Omental fat pad (tissue), 3 donors: ENCODE measurements at regions not wholly inside any gene's neighbourhood (a gene's known extent, or its start where the extent isn't known, plus 50 kb on each side); places are given as distances from the start of the nearest gene placed in this dataset.

Experiments used
- ATAC-seq: fragments of 150-250 bp; one replicate; pipeline ENCODE4 v1.9.1; 2016; ENCODE audit warnings: mild to moderate bottlenecking, moderate library complexity; ENCODE audit not compliant: low FRiP score
- DNase-seq: peaks from one replicate; pipeline ENCODE4 v3.0.0-alpha.2; 2019; ENCODE audit warnings: low spot score
- CTCF ChIP-seq, 3 donors: fragments of 450-650 bp; IDR thresholded peaks; one replicate each; pipeline ENCODE4 v1.5.1; 2016 to 2017; ENCODE audit warnings: antibody characterized with exemption in 3 of 3, mild to moderate bottlenecking in 3 of 3, moderate library complexity in 2 of 3

GRCh38 chr6:19587238-19587942 lies 249.8 kb upstream of the ID4 start:
- DNase-seq, result no peak
- ATAC-seq, result no peak
- TF ChIP-seq CTCF (IDR thresholded peaks at IDR 0.05), result no peak

GRCh38 chr6:19590501-19591131 lies 246.6 kb upstream of the ID4 start:
- TF ChIP-seq CTCF (IDR thresholded peaks at IDR 0.05), result no peak
- ATAC-seq (no peak), DNase-seq (no peak)

- TF ChIP-seq CTCF (IDR thresholded peaks at IDR 0.05), result no peak
- DNase-seq (no peak), ATAC-seq (no peak)
Measured at GRCh38 chr6:19597809-19598320, 239.3 kb upstream of the ID4 start.

- no peak for ATAC-seq
- no peak for DNase-seq
- no peak for TF ChIP-seq CTCF (IDR thresholded peaks at IDR 0.05)
Measured at GRCh38 chr6:19599796-19600464, 237.2 kb upstream of the ID4 start.

- no peak for ATAC-seq
- no peak for TF ChIP-seq CTCF (IDR thresholded peaks at IDR 0.05)
- DNase-seq, result no peak
Measured at GRCh38 chr6:19602434-19603013, 234.6 kb upstream of the ID4 start.

GRCh38 chr6:19603721-19604120 lies 233.4 kb upstream of the ID4 start:
- ATAC-seq, result no peak
- no peak for TF ChIP-seq CTCF (IDR thresholded peaks at IDR 0.05)
- DNase-seq, result no peak
